HCT116 (cell line): ENCODE measurements at regions not wholly inside any gene's neighbourhood (a gene's known extent, or its start where the extent isn't known, plus 50 kb on each side); places are given as distances from the start of the nearest gene placed in this dataset.

Experiments
- ATF3 ChIP-seq: IDR thresholded peaks from 2 replicates; pipeline ENCODE4 v1.6.1; 2012
- CTCF ChIP-seq, 3 experiments: fragments of 200-600 bp in 1 of 3; sonication (generic) in 1 of 3; IDR thresholded peaks in 2 of 3; conservative IDR thresholded peaks in 1 of 3; 2 replicates each; pipeline ENCODE4 v1.5.1; 2012 to 2017; ENCODE audit warnings: low read depth in 2 of 3, low read length in 2 of 3, antibody characterized with exemption in 1 of 3, borderline replicate concordance in 1 of 3, control low read depth in 1 of 3, mild to moderate bottlenecking in 1 of 3, mixed read lengths in 1 of 3, mixed run types in 1 of 3, moderate library complexity in 1 of 3; ENCODE audit not compliant: insufficient read depth in 1 of 3
- EGR1 ChIP-seq: IDR thresholded peaks from 2 replicates; pipeline ENCODE4 v1.6.1; 2012; ENCODE audit warnings: low read depth
- EZH2 ChIP-seq: fragments of 200-600 bp; sonication (generic); IDR thresholded peaks from 2 replicates; pipeline ENCODE4 v1.6.1; 2017; ENCODE audit warnings: antibody characterized with exemption, mixed run types
- EZH2phosphoT487 ChIP-seq: fragments of 200-600 bp; IDR thresholded peaks from 2 replicates; pipeline ENCODE4 v1.6.1; 2018; ENCODE audit warnings: antibody characterized with exemption, borderline replicate concordance
- FOSL1 ChIP-seq: IDR thresholded peaks from 2 replicates; pipeline ENCODE4 v1.6.1; 2012; ENCODE audit warnings: low read depth
- MAX ChIP-seq: IDR thresholded peaks from 2 replicates; pipeline ENCODE4 v1.6.1; 2012
- POLR2A ChIP-seq: IDR thresholded peaks from 2 replicates; pipeline ENCODE4 v1.7.0; 2011; ENCODE audit warnings: borderline replicate concordance; ENCODE audit not compliant: insufficient read depth, insufficient read length; ENCODE audit errors: extremely low read depth
- POLR2AphosphoS5 ChIP-seq: IDR thresholded peaks from 2 replicates; pipeline ENCODE4 v1.6.1; 2011; ENCODE audit warnings: mild to moderate bottlenecking, low read depth, low read length, moderate library complexity
- REST ChIP-seq: IDR thresholded peaks from 2 replicates; pipeline ENCODE4 v1.6.1; 2012; ENCODE audit warnings: low read depth
- SIN3A ChIP-seq: IDR thresholded peaks from 2 replicates; pipeline ENCODE4 v1.6.1; 2012; ENCODE audit warnings: low read depth
- TCF7L2 ChIP-seq: IDR thresholded peaks from 2 replicates; pipeline ENCODE4 v1.7.0; 2011; ENCODE audit warnings: borderline replicate concordance, inconsistent platforms; ENCODE audit not compliant: insufficient read depth, insufficient read length; ENCODE audit errors: extremely low read depth
- YY1 ChIP-seq: IDR thresholded peaks from 2 replicates; pipeline ENCODE4 v1.6.1; 2011; ENCODE audit warnings: low read length, low read depth, moderate library complexity, mild to moderate bottlenecking; ENCODE audit not compliant: insufficient replicate concordance; ENCODE audit errors: extremely low read depth
- ZBTB33 ChIP-seq: IDR thresholded peaks from 2 replicates; pipeline ENCODE4 v1.6.1; 2011; ENCODE audit warnings: mild to moderate bottlenecking, low read length, moderate library complexity; ENCODE audit not compliant: insufficient replicate concordance; ENCODE audit errors: extremely low read depth

GRCh38 chr9:10899509-10899908 lies 286.7 kb upstream of the PTPRD start:
- no peak for TF ChIP-seq CTCF (IDR thresholded peaks at IDR 0.05 in 2 of 3, conservative IDR thresholded peaks at IDR 0.05 in 1 of 3; ENCODE audit: borderline replicate concordance in 1 of 3, insufficient read depth in 1 of 3, low read depth in 2 of 3, low read length in 2 of 3)
- TF ChIP-seq EZH2, result no peak
- TF ChIP-seq REST, result no peak
- no peak for TF ChIP-seq FOSL1
- no peak for TF ChIP-seq YY1
- no peak for TF ChIP-seq ZBTB33
- no peak for TF ChIP-seq POLR2A
- no peak for TF ChIP-seq EZH2phosphoT487
- TF ChIP-seq MAX, result no peak
- no peak for TF ChIP-seq EGR1
- no peak for TF ChIP-seq POLR2AphosphoS5
- no peak for TF ChIP-seq SIN3A
- no peak for TF ChIP-seq ATF3
- no peak for TF ChIP-seq TCF7L2
